ENCODE measurements at regions not wholly inside any gene's neighbourhood (a gene's known extent, or its start where the extent isn't known, plus 50 kb on each side); places are given as distances from the start of the nearest gene placed in this dataset.

DNA sequence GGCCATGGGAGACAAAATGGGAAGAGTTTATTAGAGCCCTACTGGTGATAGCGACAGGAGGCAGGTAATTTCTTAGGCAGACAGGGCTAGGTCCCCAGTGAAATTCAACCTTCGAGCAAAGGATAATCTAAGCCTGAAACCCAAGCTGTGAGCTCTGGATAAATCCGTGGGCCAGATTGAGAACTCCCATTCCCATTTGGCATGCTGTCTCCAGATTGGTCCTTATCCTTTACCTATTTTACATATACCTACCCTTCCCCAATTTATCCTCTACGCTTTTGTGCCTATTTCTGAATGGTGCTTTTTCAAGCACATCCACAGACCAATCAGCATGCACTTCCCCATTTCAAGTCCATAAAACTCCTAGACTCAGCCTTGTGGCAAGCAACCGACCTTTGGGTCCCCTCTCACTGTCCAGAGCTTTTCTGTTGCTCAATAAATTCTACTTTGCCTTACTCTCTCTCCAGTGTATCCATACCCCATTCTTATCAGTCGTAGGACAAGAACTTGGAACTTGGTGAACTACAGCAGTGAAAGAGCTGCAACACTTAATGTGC is 268.0 kb downstream of the MYCN start:
- no peak for TF ChIP-seq POLR2A (IDR thresholded peaks at IDR 0.05; ENCODE audit: control extremely low read depth in 1 of 2, low read depth in 2 of 2, low read length in 2 of 2)
- TF ChIP-seq RAD21 (IDR thresholded peaks at IDR 0.05 in 1 of 2, conservative IDR thresholded peaks at IDR 0.05 in 1 of 2; ENCODE audit: low read depth in 2 of 2, low read length in 2 of 2) = no peak
- no peak for TF ChIP-seq CTBP2 (IDR thresholded peaks at IDR 0.05; ENCODE audit: borderline replicate concordance, insufficient read depth, insufficient read length, low read length)
- no peak for TF ChIP-seq EZH2 (IDR thresholded peaks at IDR 0.05; ENCODE audit: low read depth, low read length, severe bottlenecking)
- TF ChIP-seq, protein P1, sequence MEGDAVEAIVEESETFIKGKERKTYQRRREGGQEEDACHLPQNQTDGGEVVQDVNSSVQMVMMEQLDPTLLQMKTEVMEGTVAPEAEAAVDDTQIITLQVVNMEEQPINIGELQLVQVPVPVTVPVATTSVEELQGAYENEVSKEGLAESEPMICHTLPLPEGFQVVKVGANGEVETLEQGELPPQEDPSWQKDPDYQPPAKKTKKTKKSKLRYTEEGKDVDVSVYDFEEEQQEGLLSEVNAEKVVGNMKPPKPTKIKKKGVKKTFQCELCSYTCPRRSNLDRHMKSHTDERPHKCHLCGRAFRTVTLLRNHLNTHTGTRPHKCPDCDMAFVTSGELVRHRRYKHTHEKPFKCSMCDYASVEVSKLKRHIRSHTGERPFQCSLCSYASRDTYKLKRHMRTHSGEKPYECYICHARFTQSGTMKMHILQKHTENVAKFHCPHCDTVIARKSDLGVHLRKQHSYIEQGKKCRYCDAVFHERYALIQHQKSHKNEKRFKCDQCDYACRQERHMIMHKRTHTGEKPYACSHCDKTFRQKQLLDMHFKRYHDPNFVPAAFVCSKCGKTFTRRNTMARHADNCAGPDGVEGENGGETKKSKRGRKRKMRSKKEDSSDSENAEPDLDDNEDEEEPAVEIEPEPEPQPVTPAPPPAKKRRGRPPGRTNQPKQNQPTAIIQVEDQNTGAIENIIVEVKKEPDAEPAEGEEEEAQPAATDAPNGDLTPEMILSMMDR (IDR thresholded peaks at IDR 0.05; ENCODE audit: control extremely low read depth in 1 of 3, insufficient read depth in 1 of 3, low read depth in 1 of 3, low read length in 3 of 3) = no peak

All from H1 (cell line).